ENCODE measurements at regions not wholly inside any gene's neighbourhood (a gene's known extent, or its start where the extent isn't known, plus 50 kb on each side); places are given as distances from the start of the nearest gene placed in this dataset.
A peak's percentile ranks its signal among the peaks of the same experiment; 100 is the strongest.

DNA sequence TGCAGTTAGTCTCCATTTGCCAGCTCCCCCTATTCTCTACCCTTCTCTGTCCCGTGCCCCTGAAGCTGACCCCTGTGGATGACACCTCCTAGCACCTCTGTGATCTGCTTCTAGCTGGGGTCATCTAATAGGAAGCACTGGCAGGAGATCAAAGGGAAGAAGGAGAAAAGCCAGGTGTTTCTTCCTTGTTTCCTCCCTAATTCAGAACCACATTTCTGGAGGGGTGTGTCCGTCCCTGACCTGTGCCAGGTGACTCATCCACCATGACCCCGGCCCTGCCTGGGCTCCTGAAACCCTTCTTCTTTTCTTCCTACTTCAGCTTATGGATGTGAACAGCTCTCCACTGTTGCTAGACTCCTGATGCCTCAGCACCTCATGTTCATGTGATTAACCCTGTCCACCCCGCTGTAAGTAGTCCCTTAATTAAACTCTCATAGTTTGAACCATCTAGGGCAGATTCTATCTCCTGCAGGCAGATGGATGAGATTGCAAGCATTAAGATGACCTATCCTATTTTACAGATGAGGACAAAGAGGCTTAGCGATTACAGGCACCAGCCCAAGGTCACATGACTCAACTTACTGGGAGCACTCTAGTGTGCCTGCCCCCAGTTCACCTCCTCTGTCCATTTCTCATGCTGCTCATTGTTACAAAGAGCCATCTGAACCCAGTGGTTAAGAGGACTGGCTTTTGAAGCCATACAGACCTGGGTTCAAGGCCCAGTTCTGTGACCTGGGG, 770.5 kb downstream of the MED13L start:
- no peak overlapping the region for H3K27ac ChIP-seq
- TF ChIP-seq, protein P1, sequence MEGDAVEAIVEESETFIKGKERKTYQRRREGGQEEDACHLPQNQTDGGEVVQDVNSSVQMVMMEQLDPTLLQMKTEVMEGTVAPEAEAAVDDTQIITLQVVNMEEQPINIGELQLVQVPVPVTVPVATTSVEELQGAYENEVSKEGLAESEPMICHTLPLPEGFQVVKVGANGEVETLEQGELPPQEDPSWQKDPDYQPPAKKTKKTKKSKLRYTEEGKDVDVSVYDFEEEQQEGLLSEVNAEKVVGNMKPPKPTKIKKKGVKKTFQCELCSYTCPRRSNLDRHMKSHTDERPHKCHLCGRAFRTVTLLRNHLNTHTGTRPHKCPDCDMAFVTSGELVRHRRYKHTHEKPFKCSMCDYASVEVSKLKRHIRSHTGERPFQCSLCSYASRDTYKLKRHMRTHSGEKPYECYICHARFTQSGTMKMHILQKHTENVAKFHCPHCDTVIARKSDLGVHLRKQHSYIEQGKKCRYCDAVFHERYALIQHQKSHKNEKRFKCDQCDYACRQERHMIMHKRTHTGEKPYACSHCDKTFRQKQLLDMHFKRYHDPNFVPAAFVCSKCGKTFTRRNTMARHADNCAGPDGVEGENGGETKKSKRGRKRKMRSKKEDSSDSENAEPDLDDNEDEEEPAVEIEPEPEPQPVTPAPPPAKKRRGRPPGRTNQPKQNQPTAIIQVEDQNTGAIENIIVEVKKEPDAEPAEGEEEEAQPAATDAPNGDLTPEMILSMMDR (conservative IDR thresholded peaks at IDR 0.05), result no peak
- no peak for TF ChIP-seq ZFX (IDR thresholded peaks at IDR 0.05)

DNA sequence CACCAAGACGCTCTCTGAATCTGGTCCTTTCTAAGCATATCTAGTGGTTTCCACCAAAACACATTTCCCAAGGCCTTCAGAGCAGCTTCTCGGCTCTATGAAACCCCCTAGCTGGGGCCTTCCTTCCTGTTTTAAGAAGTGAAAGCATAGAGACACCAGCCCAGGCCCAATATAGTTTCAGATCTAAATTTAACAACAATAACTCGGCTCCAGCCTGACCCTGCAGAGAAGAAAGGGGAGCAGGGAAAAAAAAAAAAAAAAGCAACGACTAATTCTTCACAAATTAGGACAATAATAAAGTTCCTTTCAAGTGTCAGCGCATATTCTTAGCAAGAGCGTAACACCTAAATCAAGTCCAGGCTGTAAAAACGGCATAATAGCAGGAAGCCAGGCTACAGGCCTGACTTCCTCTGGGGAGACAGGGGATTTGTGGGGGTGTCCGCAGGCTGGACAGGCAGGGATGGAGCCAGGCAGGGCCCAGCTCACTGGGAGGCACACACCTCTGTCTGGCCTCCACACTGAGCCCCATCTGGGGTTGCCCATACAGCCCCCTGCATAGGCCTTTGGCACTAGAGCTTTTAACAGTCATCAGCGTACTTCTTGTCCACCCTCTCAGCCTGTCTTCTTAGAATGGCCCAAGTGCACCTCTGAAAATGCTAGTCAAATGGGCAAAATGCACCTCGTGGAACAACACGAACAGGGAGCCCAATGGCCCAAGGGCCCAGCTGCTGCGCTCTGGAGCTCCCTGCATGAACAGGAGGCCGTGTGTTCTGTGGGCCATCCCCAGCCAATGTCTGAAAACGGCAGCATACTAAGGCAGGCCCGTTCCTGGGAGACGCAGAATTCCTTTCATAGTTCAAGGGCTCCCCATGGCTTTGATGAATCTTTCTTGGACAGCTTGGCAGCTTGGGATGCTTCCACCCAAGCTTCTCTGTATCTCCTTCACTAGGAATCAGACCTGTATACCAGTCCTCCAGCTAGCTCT, 772.9 kb downstream of the MED13L start:
- H3K27ac ChIP-seq, result no peak overlapping the region
- TF ChIP-seq ZFX (IDR thresholded peaks at IDR 0.05), result no peak
- TF ChIP-seq, protein P1 (conservative IDR thresholded peaks at IDR 0.05), result no peak

DNA sequence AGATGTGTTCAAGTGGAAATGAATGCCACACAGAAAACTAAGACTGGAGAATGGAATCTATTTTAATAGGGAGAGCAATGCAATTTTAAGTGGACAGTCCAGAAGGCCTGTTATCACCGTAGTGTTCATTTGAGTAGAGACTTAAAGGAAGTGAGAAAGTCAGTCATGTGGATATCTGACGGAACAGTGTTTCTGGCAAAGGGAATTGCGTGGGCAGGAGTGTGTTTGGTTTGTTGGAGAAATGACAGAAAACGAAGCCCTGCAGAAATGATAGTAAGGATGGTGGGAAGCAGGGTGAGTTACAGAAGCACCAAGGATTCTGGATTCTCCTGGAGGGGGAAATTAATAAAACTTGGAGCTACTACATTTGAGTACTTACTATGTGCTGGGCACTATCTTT, 776.6 kb downstream of the MED13L start:
- TF ChIP-seq, protein P1 (conservative IDR thresholded peaks at IDR 0.05), result no peak
- TF ChIP-seq ZFX (IDR thresholded peaks at IDR 0.05), result no peak
- H3K27ac ChIP-seq, result no peak overlapping the region

DNA sequence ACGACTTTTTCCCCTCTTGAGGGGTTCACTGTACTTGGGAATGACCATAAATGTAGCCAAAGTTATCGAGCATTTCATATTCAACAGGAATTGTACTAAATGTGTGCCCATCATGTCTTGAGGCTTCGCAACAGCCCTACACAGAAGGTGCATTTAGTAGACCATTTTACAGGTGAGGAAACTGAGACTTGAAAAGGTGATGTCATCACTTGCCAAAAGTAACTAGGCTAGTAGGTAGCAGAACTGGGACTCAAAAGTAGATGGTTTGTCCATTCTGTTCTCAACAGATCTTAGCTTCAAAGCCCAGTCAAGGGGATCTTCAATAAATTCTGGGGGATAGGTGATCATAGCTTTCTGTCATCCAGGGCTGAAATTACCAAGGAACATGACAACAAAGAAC, 782.2 kb downstream of the MED13L start:
- TF ChIP-seq, protein P1 (conservative IDR thresholded peaks at IDR 0.05), result no peak
- TF ChIP-seq ZFX (IDR thresholded peaks at IDR 0.05), result no peak

DNA sequence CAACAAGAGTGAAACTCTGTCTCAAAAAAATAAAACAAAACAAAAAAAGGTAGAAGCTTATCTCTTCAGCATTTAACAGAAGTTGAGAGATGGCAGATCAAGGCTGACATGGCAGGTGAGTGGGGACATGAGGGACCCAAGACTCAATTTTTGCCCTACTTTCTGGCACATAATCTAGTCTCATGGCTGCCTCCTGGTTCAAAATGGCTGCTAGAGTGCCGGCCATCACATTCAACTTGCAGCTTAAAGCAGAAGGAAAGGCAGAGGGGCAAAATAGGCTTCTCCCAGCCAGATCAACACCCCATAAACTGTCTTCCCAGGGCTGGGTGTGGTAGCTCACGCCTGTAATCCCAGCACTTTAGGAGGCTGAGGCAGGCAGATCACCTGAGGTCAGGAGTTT, 784.9 kb downstream of the MED13L start:
- H3K27ac ChIP-seq, result peak overlapping the region; percentile 34; the same call in 1 of the 2 replicates
- TF ChIP-seq, protein P1 (conservative IDR thresholded peaks at IDR 0.05), result no peak
- TF ChIP-seq ZFX (IDR thresholded peaks at IDR 0.05), result no peak

More for the DNA sequence above, 782.2 kb downstream of the MED13L start:
- H3K27ac ChIP-seq, result no peak overlapping the region; the same call in 1 of the 2 replicates

DNA sequence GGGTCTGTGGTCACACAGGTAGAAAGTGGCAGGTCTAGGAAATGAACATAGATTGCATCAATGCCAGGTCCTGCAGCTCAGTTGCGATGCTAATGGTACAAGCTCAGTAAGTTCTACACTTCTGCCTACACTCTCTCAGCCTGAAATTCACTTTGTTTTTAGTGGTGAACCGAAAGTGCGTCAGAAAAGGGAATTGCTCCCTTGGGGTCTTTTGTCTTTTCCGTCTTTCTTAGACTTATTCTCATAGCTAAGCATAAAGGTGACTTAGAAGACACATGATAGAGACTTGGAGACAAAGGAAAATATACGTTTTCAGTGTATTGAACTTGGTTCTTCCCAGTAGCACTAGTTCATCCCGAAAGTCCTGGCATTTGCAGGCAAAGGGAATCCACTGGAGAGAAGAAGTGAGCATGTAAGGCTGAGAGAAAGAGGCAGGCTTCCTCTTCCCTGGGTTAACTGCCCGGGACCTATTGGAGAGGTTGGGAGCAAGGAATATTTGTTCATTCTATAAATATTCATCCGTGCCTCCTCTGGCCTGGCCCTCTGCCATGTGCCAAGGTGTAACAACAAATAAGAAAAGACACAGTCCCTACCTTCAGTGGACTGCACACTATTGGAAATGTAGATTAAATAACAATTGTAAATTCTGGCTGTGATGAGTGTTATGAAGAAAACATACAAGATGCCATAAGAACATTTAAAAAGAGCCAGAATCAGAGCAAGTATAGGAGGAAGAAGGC, 785.8 kb downstream of the MED13L start:
- peak overlapping the region; percentile 34; the same call in 1 of the 2 replicates for H3K27ac ChIP-seq
- TF ChIP-seq, protein P1 (conservative IDR thresholded peaks at IDR 0.05), result no peak
- no peak for TF ChIP-seq ZFX (IDR thresholded peaks at IDR 0.05)

Data from C4-2B (cell line).